ENCODE measurements at regions not wholly inside any gene's neighbourhood (a gene's known extent, or its start where the extent isn't known, plus 50 kb on each side); places are given as distances from the start of the nearest gene placed in this dataset.

DNA sequence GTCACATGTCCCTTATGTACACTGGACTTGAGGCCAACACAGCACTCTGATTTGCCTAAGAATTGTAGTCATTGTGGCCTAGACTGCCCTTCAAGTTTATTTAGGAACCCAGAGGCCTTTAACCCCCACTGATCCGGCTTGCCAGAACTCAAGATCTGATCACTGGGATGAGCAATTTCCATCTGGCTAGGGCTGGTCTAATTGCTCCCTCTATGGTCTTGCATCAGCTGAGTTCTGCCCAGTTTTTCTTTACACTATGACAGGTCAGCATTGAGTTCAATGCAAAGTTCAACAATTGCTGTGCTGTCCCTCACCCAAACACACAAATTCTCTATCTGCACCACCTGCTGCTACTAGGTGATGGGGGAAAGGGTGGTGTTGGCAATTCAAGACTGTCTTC lies 146.9 kb upstream of the MDGA2 start:
- no peaks in the 10 kb centered on the region for H3F3A ChIP-seq (ENCODE audit: control insufficient read depth, insufficient read depth)
- H3K4me3 ChIP-seq (ENCODE audit: low read length): no peak overlapping the region
- TF ChIP-seq EZH2phosphoT487 (IDR thresholded peaks at IDR 0.05; ENCODE audit: borderline replicate concordance, low read length): no peak
- no peaks in the 10 kb centered on the region for H3K36me3 ChIP-seq (ENCODE audit: control insufficient read depth, low read length)
- no peaks in the 10 kb centered on the region for H3K9me3 ChIP-seq (ENCODE audit: control insufficient read depth, insufficient read depth, low read length)
- no peak overlapping the region for H3K27ac ChIP-seq (ENCODE audit: low read depth, low read length)
- no peaks in the 10 kb centered on the region for H4K20me1 ChIP-seq (ENCODE audit: control insufficient read depth, insufficient read depth, low read depth, low read length)
- no peaks in the 10 kb centered on the region for H3K79me2 ChIP-seq (ENCODE audit: control insufficient read depth, low read length)
- no peaks in the 10 kb centered on the region for H3K9me2 ChIP-seq (replicated peaks; ENCODE audit: control insufficient read depth, low read length)
- no peaks in the 10 kb centered on the region for H3K4me1 ChIP-seq (ENCODE audit: control insufficient read depth, low read length)
- no peak overlapping the region for H3K4me2 ChIP-seq (ENCODE audit: low read length)
- no peaks in the 10 kb centered on the region for H3K27me3 ChIP-seq (ENCODE audit: control insufficient read depth, low read length)

DNA sequence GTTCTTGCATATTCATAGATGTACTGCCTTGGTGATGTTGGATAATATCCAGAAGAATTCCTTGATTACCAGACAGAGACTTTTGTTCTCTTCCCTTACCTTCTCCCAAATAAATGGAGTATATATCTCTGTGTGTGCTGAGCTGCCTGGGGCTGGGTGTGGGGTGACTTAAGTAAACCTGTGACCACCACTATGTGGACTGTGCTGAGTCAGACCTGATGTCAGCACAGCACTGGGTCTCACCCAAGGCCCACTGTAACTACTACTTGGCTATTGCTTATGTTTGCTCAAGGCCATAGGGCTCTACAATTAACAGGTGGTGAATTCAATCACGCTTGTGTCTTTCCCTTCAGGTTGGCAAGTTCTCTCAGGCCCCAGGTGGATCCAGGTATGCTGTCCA lies 145.7 kb upstream of the MDGA2 start:
- no peak for TF ChIP-seq EZH2phosphoT487 (IDR thresholded peaks at IDR 0.05; ENCODE audit: borderline replicate concordance, low read length)
- TF ChIP-seq, protein P1, sequence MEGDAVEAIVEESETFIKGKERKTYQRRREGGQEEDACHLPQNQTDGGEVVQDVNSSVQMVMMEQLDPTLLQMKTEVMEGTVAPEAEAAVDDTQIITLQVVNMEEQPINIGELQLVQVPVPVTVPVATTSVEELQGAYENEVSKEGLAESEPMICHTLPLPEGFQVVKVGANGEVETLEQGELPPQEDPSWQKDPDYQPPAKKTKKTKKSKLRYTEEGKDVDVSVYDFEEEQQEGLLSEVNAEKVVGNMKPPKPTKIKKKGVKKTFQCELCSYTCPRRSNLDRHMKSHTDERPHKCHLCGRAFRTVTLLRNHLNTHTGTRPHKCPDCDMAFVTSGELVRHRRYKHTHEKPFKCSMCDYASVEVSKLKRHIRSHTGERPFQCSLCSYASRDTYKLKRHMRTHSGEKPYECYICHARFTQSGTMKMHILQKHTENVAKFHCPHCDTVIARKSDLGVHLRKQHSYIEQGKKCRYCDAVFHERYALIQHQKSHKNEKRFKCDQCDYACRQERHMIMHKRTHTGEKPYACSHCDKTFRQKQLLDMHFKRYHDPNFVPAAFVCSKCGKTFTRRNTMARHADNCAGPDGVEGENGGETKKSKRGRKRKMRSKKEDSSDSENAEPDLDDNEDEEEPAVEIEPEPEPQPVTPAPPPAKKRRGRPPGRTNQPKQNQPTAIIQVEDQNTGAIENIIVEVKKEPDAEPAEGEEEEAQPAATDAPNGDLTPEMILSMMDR (IDR thresholded peaks at IDR 0.05; ENCODE audit: low read depth, low read length, poor library complexity, severe bottlenecking): no peak
- H3K4me3 ChIP-seq (ENCODE audit: low read length): no peak overlapping the region
- no peaks in the 10 kb centered on the region for H3K9me2 ChIP-seq (replicated peaks; ENCODE audit: control insufficient read depth, low read length)
- no peaks in the 10 kb centered on the region for H3K9me3 ChIP-seq (ENCODE audit: control insufficient read depth, insufficient read depth, low read length)
- H3K27ac ChIP-seq (ENCODE audit: low read depth, low read length): no peak overlapping the region
- no peaks in the 10 kb centered on the region for H3K27me3 ChIP-seq (ENCODE audit: control insufficient read depth, low read length)
- H3K4me1 ChIP-seq (ENCODE audit: control insufficient read depth, low read length): no peaks in the 10 kb centered on the region
- no peaks in the 10 kb centered on the region for H4K20me1 ChIP-seq (ENCODE audit: control insufficient read depth, insufficient read depth, low read depth, low read length)
- no peaks in the 10 kb centered on the region for H3K36me3 ChIP-seq (ENCODE audit: control insufficient read depth, low read length)
- H3F3A ChIP-seq (ENCODE audit: control insufficient read depth, insufficient read depth): no peaks in the 10 kb centered on the region
- no peaks in the 10 kb centered on the region for H3K79me2 ChIP-seq (ENCODE audit: control insufficient read depth, low read length)
- no peak overlapping the region for H3K4me2 ChIP-seq (ENCODE audit: low read length)

DNA sequence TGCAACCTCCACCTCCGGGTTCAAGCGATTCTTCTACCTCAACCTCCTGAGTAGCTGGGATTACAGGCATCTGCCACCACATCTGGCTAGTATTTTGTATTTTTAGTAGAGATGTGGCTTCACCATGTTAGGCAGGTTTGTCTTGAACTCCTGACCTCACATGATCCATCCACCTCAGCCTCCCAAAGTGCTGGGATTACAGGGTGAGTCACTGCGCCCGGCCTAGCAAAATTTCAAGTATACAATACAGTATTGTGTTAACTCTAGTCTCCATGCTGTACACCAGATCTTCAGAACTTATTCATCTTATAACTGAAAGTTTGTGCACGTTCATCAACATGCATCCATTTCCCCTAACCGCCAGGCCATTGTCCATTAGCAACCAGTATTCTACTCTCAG lies 115.1 kb upstream of the MDGA2 start:
- TF ChIP-seq, protein P1 (IDR thresholded peaks at IDR 0.05; ENCODE audit: low read depth, low read length, poor library complexity, severe bottlenecking): no peak
- TF ChIP-seq EZH2phosphoT487 (IDR thresholded peaks at IDR 0.05; ENCODE audit: borderline replicate concordance, low read length): no peak
- no peak overlapping the region for H3K4me2 ChIP-seq (ENCODE audit: low read length)
- H3K9me3 ChIP-seq (ENCODE audit: control insufficient read depth, insufficient read depth, low read length): no peaks in the 10 kb centered on the region
- H3K79me2 ChIP-seq (ENCODE audit: control insufficient read depth, low read length): no peaks in the 10 kb centered on the region
- H3K36me3 ChIP-seq (ENCODE audit: control insufficient read depth, low read length): no peaks in the 10 kb centered on the region
- H3K4me3 ChIP-seq (ENCODE audit: low read length): no peak overlapping the region
- no peaks in the 10 kb centered on the region for H3K27me3 ChIP-seq (ENCODE audit: control insufficient read depth, low read length)
- H3K9me2 ChIP-seq (replicated peaks; ENCODE audit: control insufficient read depth, low read length): no peaks in the 10 kb centered on the region
- no peaks in the 10 kb centered on the region for H4K20me1 ChIP-seq (ENCODE audit: control insufficient read depth, insufficient read depth, low read depth, low read length)
- no peaks in the 10 kb centered on the region for H3K4me1 ChIP-seq (ENCODE audit: control insufficient read depth, low read length)
- H3F3A ChIP-seq (ENCODE audit: control insufficient read depth, insufficient read depth): no peaks in the 10 kb centered on the region
- H3K27ac ChIP-seq (ENCODE audit: low read depth, low read length): no peak overlapping the region

DNA sequence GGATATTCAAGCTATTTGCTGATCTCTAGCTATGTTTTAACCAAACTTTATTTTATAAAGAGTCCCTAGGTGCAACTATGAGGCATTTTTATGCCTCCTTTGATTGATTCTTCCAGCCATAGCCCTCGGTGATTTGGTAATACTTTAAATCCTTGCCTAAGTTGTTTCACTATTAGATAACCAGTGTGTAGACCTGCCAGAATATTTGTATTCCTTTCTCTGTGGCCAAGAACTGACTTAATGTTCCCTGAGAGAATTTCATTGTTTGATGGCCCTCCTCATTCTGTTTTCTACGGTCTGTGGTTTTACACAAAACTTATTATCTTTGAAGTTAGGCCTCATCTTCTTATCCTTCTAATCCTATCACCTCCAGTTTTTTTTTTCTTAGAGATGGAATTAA lies 109.7 kb upstream of the MDGA2 start:
- Histone ChIP-seq H3K27me3 (ENCODE audit: control insufficient read depth, low read length) (no peaks in the 10 kb centered on the region), H3K4me2 (ENCODE audit: low read length) (no peak overlapping the region), H3K9me3 (ENCODE audit: control insufficient read depth, insufficient read depth, low read length) (no peaks in the 10 kb centered on the region), H4K20me1 (ENCODE audit: control insufficient read depth, insufficient read depth, low read depth, low read length) (no peaks in the 10 kb centered on the region), H3K9me2 (replicated peaks; ENCODE audit: control insufficient read depth, low read length) (no peaks in the 10 kb centered on the region), H3F3A (ENCODE audit: control insufficient read depth, insufficient read depth) (no peaks in the 10 kb centered on the region), H3K4me3 (ENCODE audit: low read length) (no peak overlapping the region), H3K27ac (ENCODE audit: low read depth, low read length) (no peak overlapping the region), H3K79me2 (ENCODE audit: control insufficient read depth, low read length) (no peaks in the 10 kb centered on the region), H3K4me1 (ENCODE audit: control insufficient read depth, low read length) (no peaks in the 10 kb centered on the region), H3K36me3 (ENCODE audit: control insufficient read depth, low read length) (no peaks in the 10 kb centered on the region)
- no peak for TF ChIP-seq EZH2phosphoT487 (IDR thresholded peaks at IDR 0.05; ENCODE audit: borderline replicate concordance, low read length)
